Esophagus muscularis mucosa (tissue), 4 donors: ENCODE measurements at regions not wholly inside any gene's neighbourhood (a gene's known extent, or its start where the extent isn't known, plus 50 kb on each side); places are given as distances from the start of the nearest gene placed in this dataset.

Experiments
- DNase-seq: peaks from one replicate; pipeline ENCODE4 v3.0.0-alpha.2; 2017; ENCODE audit errors: extremely low spot score
- H3K27ac ChIP-seq, 4 donors: fragments of 200-600 bp; sonication (generic); replicated peaks in 1 of 4; 1 replicate in 3 of 4; 2 replicates in 1 of 4; pipeline ENCODE4 v1.5.1; 2016 to 2019; ENCODE audit warnings: mild to moderate bottlenecking in 1 of 4
- H3K27me3 ChIP-seq, 4 donors: fragments of 200-600 bp; sonication (generic); one replicate each; pipeline versions ENCODE4 v1.5.1 to v1.6.0; 2016 to 2019
- H3K36me3 ChIP-seq, 4 donors: fragments of 200-600 bp; sonication (generic); one replicate each; pipeline ENCODE4 v1.5.1; 2016 to 2019
- H3K4me1 ChIP-seq, 4 donors: fragments of 200-600 bp; sonication (generic); one replicate each; pipeline ENCODE4 v1.5.1; 2016 to 2019
- H3K4me3 ChIP-seq, 4 donors: fragments of 200-600 bp; sonication (generic); 1 replicate in 2 of 4; 2 replicates in 2 of 4; pipeline ENCODE4 v1.5.1; 2016 to 2019; ENCODE audit warnings: mild to moderate bottlenecking in 4 of 4, moderate library complexity in 1 of 4
- H3K9me3 ChIP-seq, 4 donors: fragments of 200-600 bp; sonication (generic); 1 replicate in 3 of 4; 2 replicates in 1 of 4; pipeline ENCODE4 v1.5.1; 2016 to 2019
- CTCF ChIP-seq, 3 experiments: fragments of 200-600 bp in 2 of 3; fragments of 450-650 bp in 1 of 3; sonication (generic) in 2 of 3; IDR thresholded peaks; one replicate each; pipeline ENCODE4 v1.5.1; 2017 to 2019; ENCODE audit warnings: antibody characterized with exemption in 3 of 3, mild to moderate bottlenecking in 2 of 3, moderate library complexity in 1 of 3
- EP300 ChIP-seq: sonication (generic); formaldehyde crosslinking; IDR thresholded peaks from one replicate; pipeline ENCODE4 v1.6.1; 2017; ENCODE audit warnings: antibody characterized with exemption
- POLR2A ChIP-seq: fragments of 450-650 bp; IDR thresholded peaks from one replicate; pipeline ENCODE4 v1.6.1; 2017; ENCODE audit warnings: antibody characterized with exemption, moderate library complexity, mild to moderate bottlenecking, low read depth
- POLR2AphosphoS5 ChIP-seq, 2 donors: sonication (generic); formaldehyde crosslinking; IDR thresholded peaks; one replicate each; pipeline ENCODE4 v1.6.1; 2017; ENCODE audit warnings: antibody characterized with exemption in 2 of 2
- WGBS: methylation state at CpG from one replicate; pipeline ENCODE4 v1.1.5; 2018; 5-methylcytosine and 5-hydroxymethylcytosine counted together
- intact Hi-C: fragments of 100-400 bp; cut with DNase I; formaldehyde crosslinking; loops from one replicate; pipeline ENCODE4 v1.15.1; 2023

GRCh38 chr5:2626572-2626971 lies 124.9 kb downstream of the IRX2 start:
- DNase-seq, result no peak
- no peaks in the 10 kb centered on the region for H3K36me3 ChIP-seq
- H3K9me3 ChIP-seq, result no peaks in the 10 kb centered on the region
- H3K4me3 ChIP-seq, result no peak overlapping the region
- H3K4me1 ChIP-seq, result no peaks in the 10 kb centered on the region
- no peak overlapping the region for H3K27ac ChIP-seq
- 94% methylated on average over 2 of the region's 2 CpGs for WGBS
- peaks cover 0 to 14% (median 0%) of the 10 kb centered on the region in 4 donors for H3K27me3 ChIP-seq
- no peak for TF ChIP-seq EP300
- no peak for TF ChIP-seq POLR2AphosphoS5 (IDR thresholded peaks at IDR 0.05)
- TF ChIP-seq CTCF (IDR thresholded peaks at IDR 0.05), result no peak
- intact Hi-C loops, result no loop called here

- TF ChIP-seq CTCF (IDR thresholded peaks at IDR 0.05), result no peak
- H3K4me1 ChIP-seq, result no peaks in the 10 kb centered on the region
- DNase-seq, result no peak
- no peaks in the 10 kb centered on the region for H3K9me3 ChIP-seq
- no peaks in the 10 kb centered on the region for H3K36me3 ChIP-seq
- no peak overlapping the region for H3K4me3 ChIP-seq
- H3K27ac ChIP-seq, result no peak overlapping the region
- WGBS, result 72% methylated on average over 5 of the region's 5 CpGs
- intact Hi-C loops, result no loop called here
- H3K27me3 ChIP-seq, result peaks cover 0 to 27% (median 0%) of the 10 kb centered on the region in 4 donors
Measured at GRCh38 chr5:2622866-2623265, 128.6 kb downstream of the IRX2 start.

GRCh38 chr5:2621631-2622030 lies 129.8 kb downstream of the IRX2 start:
- no peak for TF ChIP-seq CTCF (IDR thresholded peaks at IDR 0.05)
- TF ChIP-seq POLR2A, result no peak
- TF ChIP-seq POLR2AphosphoS5 (IDR thresholded peaks at IDR 0.05), result no peak
- TF ChIP-seq EP300, result no peak
- Histone ChIP-seq H3K4me1 (no peaks in the 10 kb centered on the region), H3K36me3 (no peaks in the 10 kb centered on the region), H3K4me3 (no peak overlapping the region), H3K9me3 (no peaks in the 10 kb centered on the region), H3K27ac (no peak overlapping the region), H3K27me3 (peaks cover 0 to 28% (median 0%) of the 10 kb centered on the region in 4 donors)
- DNase-seq, result peak; percentile 70
- intact Hi-C loops, result no loop called here
- 66% methylated on average over 8 of the region's 8 CpGs for WGBS

GRCh38 chr5:2619216-2619615 lies 132.3 kb downstream of the IRX2 start:
- H3K27me3 ChIP-seq, result peaks cover 0 to 28% (median 0%) of the 10 kb centered on the region in 4 donors
- no peaks in the 10 kb centered on the region for H3K36me3 ChIP-seq
- H3K27ac ChIP-seq, result no peak overlapping the region
- H3K4me1 ChIP-seq, result no peaks in the 10 kb centered on the region
- intact Hi-C loops, result no loop called here
- peaks cover 0 to 4% (median 0%) of the 10 kb centered on the region in 4 donors for H3K9me3 ChIP-seq
- TF ChIP-seq EP300, result no peak
- TF ChIP-seq CTCF (IDR thresholded peaks at IDR 0.05), result no peak
- TF ChIP-seq POLR2AphosphoS5 (IDR thresholded peaks at IDR 0.05), result no peak
- no peak for TF ChIP-seq POLR2A
- H3K4me3 ChIP-seq, result no peak overlapping the region
- WGBS, result 94% methylated on average over 5 of the region's 6 CpGs
- DNase-seq, result no peak

- intact Hi-C loops, result no loop called here
- no peak for TF ChIP-seq POLR2AphosphoS5 (IDR thresholded peaks at IDR 0.05)
- TF ChIP-seq EP300, result no peak
- TF ChIP-seq CTCF (IDR thresholded peaks at IDR 0.05), result no peak
- no peak for TF ChIP-seq POLR2A
- Histone ChIP-seq H3K27me3 (peaks cover 0 to 28% (median 0%) of the 10 kb centered on the region in 4 donors), H3K4me3 (no peak overlapping the region), H3K4me1 (no peaks in the 10 kb centered on the region), H3K27ac (no peak overlapping the region), H3K9me3 (peaks cover 0 to 4% (median 0%) of the 10 kb centered on the region in 4 donors), H3K36me3 (no peaks in the 10 kb centered on the region)
- DNase-seq, result peak; percentile 75
- 79% methylated on average over 5 of the region's 5 CpGs for WGBS
Measured at GRCh38 chr5:2617461-2617860, 134.0 kb downstream of the IRX2 start.
